GM21381 (cell line): ENCODE measurements at regions not wholly inside any gene's neighbourhood (a gene's known extent, or its start where the extent isn't known, plus 50 kb on each side); places are given as distances from the start of the nearest gene placed in this dataset.
"Not testable (repeated sequence)": the region's sequence is repeated elsewhere in the genome, so short reads cannot be mapped to it uniquely, and the experiment has no call there.

Experiments
- ATAC-seq: cut with Tn5 transposase; IDR thresholded peaks from one replicate; pipeline ENCODE4 v1.9.1; 2021; ENCODE audit warnings: mild to moderate bottlenecking, moderate library complexity; ENCODE audit not compliant: unreplicated experiment

GRCh38 chr18:9009703-9010488, 92.6 kb upstream of the NDUFV2 start:
- ATAC-seq: no peak

DNA sequence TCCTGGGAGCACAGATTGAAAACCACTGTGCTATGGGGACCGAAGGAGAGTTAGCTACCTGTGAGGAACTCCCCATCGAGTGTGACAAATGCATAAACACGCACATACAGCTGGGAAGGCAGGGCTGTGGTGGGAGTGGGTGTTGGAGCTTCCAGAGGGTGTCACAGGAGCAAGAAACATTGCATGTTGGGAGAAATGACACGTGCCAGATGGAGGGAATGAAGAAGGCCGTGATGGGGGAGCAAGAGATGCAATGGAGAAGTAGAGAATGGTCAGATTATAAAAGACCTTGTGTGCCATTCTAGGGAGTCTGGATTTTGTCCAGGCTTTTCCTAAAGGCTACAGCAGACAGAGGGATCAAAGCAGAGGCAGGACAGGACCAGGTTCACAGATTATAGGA, 91.1 kb upstream of the NDUFV2 start:
- no peak for ATAC-seq

DNA sequence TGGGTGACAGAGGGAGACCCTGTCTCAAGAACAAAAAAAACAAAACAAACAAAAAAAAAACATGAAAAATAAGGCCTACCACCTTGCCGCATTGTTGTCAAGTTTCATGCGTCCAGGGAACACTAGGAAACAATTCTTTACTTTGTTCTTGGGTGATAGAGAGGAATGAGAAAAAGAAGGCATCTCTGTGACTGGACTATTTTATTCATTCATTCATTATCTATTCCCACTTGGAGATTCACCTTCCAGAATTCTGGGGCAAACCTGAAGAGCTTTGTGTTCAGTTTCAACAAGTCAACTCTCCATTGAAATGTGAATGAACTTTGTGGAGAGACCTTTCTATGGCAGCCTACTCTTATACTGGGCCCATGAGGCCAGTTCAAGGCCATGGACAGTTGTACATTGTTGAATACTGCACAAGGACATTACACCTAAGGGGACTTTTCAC, 88.5 kb upstream of the NDUFV2 start:
- no peak for ATAC-seq

- no peak for ATAC-seq
These were observed 86.8 kb upstream of the NDUFV2 start for GRCh38 chr18:9015689-9016088.

- no peak for ATAC-seq
These were observed 85.8 kb upstream of the NDUFV2 start for GRCh38 chr18:9016633-9017166.

GRCh38 chr18:9017167-9017904, 85.2 kb upstream of the NDUFV2 start:
- ATAC-seq: peak; percentile 85

- no peak for ATAC-seq
These were observed 84.6 kb upstream of the NDUFV2 start for GRCh38 chr18:9017905-9018227.

GRCh38 chr18:9019135-9019534, 83.4 kb upstream of the NDUFV2 start:
- ATAC-seq: no peak

GRCh38 chr18:9020221-9020620, 82.3 kb upstream of the NDUFV2 start:
- ATAC-seq: no peak

GRCh38 chr18:9021458-9021857, 81.0 kb upstream of the NDUFV2 start:
- no peak for ATAC-seq

DNA sequence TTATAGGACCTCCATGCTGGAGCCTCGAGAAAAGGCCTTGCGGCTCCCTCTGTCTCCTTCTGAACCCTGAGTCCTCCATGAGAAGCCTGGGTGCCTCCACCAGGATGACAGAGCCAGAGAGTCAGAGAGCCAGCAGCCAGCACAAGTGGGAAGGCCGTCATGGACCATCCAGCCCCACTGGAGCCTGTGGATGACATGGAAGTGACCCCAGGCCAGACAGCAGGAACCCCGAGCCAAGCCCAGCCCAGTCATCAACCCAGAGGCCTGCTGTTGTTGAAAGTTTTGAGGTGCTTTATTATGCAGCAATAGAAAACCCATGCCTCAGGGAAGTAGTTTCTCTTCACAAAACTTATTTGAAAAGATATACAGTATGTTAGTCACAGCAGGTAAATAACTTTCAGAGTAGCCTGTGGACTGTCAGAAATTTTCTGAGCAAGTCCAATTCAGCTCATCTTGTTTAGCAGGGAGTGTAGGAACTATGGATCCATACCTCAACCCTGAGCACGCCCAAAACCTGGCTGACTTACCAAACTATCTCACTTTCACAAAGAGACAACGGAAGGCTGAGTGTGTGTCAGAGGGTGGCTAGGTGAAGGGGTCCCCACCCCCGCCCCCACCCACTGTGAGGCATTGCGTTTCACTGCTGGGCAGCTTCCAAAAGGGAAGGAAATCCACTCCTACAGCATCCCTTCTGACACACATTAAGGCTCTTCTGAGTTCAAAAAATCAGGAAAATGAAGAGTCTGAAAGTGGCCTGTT, 79.9 kb upstream of the NDUFV2 start:
- ATAC-seq: no peak

DNA sequence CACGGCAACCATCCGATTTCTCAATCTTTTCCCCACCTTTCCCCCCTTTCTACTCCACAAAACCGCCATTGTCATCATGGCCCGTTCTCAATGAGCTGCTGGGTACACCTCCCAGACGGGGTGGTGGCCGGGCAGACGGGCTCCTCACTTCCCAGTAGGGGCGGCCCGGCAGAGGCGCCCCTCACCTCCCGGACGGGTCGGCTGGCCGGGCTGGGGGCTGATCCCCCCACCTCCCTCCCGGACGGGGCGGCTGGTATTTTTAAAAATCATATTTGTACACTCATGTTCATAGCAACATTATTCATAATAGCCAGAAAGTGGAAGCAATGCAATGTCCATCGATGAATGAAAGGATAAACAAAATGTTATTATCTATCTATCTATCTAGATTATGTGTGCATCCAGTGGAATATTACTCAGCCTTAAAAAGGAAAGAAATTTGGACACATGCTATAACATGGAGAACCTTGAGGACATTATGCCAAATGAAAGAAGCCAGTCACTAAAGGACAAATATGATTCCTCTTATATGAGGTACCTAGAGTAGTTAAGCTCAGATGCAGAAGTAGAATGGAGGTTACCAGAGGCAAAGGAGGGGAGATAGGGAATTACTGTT, 78.4 kb upstream of the NDUFV2 start:
- ATAC-seq: not testable (repeated sequence)

- no peak for ATAC-seq
These were observed 77.2 kb upstream of the NDUFV2 start for GRCh38 chr18:9025091-9025838.

DNA sequence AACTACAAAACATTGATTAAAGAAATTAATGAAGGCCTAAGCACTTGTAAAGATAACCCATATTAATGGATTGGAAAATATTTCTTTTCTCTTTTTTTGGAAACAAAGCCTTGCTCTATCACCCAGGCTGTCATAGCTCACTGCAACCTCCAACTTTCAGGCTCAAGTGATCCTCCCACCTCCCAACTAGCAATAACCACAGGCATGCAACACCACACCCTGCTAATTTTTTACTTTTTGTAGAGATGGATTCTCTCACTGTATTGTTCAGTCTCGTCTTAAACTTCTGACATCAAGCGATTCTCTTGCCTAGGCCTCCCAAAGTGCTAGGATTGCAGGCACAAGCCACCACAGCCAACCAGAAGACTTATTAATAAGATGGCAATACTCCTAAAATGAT, 73.4 kb upstream of the NDUFV2 start:
- ATAC-seq: no peak

DNA sequence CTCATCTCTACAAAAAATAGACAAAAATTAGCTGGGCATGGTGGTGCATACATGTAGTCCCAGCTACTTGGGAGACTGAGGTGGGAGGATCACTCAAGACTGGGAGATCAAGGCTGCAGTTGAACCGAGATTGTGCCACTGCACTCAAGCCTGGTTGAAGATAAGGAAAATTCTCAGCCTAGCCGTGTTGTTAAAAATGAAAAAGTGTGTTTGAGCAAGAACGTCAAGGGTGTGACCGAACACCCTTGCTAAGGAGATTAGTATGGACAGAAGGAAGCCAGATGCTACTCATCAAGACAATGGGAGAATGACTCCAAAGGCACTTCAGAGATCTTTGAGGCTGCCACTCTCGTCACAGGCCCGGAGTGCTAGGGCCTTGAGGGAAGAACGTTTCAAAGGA, 70.0 kb upstream of the NDUFV2 start:
- ATAC-seq: no peak

GRCh38 chr18:9038277-9038871, 64.1 kb upstream of the NDUFV2 start:
- ATAC-seq: no peak

DNA sequence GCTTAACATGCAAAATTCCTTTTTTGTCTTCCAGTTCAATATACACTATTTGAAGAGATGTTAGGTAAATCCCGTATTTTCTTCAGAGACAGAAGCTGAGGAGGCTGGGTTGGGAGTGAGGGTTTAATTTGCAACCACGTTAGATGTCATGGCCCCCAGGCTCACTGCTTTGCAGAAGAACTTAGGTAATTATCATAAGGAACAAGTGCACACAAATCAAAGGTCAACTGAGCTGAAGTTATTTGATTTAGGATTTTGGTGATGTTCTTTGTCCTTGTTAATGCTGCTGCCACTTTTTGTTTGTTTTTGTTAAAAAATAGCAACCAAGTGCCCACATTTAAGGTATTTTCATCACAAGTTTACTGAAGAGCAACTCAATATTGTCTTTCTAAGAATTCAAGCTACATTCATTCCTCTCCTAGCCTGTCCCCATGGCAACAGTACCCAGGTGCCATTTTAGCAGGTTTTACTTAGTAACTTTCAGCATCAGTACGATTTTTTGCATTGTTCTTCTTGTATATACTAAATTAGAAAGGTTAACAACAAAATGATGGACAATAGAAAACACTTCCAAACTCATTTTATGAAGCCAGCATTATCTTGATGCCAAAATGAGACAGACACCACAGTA, 62.9 kb upstream of the NDUFV2 start:
- ATAC-seq: no peak

- ATAC-seq: no peak
These were observed 59.6 kb upstream of the NDUFV2 start for GRCh38 chr18:9042766-9043481.

DNA sequence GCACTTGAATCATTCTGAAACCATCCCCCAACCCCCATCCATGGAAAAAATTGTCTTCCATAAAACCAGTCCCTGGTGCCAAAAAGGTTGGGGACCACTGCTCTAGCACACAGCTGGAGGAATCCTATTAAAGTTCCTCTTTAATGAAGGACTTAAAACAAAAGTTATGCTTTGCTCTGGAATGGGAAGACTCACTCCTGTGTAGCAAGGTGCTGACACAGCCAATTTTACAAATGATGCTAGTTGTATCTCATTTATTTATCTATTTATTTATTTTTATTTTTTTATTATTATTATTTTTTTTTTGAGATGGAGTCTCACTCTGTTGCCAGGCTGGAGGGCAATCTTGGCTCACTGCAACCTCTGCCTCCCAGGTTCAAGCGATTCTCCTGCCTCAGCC, 58.9 kb upstream of the NDUFV2 start:
- no peak for ATAC-seq
